WTC11 (cell line): ENCODE measurements at regions not wholly inside any gene's neighbourhood (a gene's known extent, or its start where the extent isn't known, plus 50 kb on each side); places are given as distances from the start of the nearest gene placed in this dataset.

Experiments
- ATAC-seq: fragments of 200-7000 bp; cut with Tn5 transposase; 2 replicates; pipeline ENCODE4 v1.10.0; 2021; ENCODE audit warnings: mild to moderate bottlenecking, moderate library complexity
- CTCF ChIA-PET: fragments of 300-600 bp; sonication (Branson Sonifier 250); formaldehyde crosslinking; loops from one replicate; lab custom pipeline; 2021; ENCODE audit warnings: antibody characterized with exemption; lab: Charles Lee
- POLR2A ChIA-PET: fragments of 350-600 bp; sonication (Branson Sonifier 250); formaldehyde crosslinking; loops from one replicate; lab custom pipeline; 2021; ENCODE audit warnings: antibody characterized with exemption; lab: Charles Lee
- DNase-seq: peaks from one replicate; pipeline ENCODE4 v3.0.0; 2021; ENCODE audit warnings: low spot score
- H3K27ac Mint-ChIP-seq: 2 replicates; pipeline ENCODE4 v1.8.0; 2021; ENCODE audit warnings: mixed read lengths
- H3K27me3 Mint-ChIP-seq: 2 replicates; pipeline ENCODE4 v1.8.0; 2021; ENCODE audit warnings: low read depth, mild to moderate bottlenecking, moderate library complexity, mixed read lengths
- H3K36me3 Mint-ChIP-seq: 2 replicates; pipeline ENCODE4 v1.8.0; 2021; ENCODE audit warnings: mixed read lengths
- H3K4me1 Mint-ChIP-seq: 2 replicates; pipeline ENCODE4 v1.8.0; 2022; ENCODE audit warnings: mixed read lengths
- H3K4me3 Mint-ChIP-seq: 2 replicates; pipeline ENCODE4 v1.8.0; 2021; ENCODE audit warnings: mild to moderate bottlenecking, moderate library complexity, mixed read lengths
- H3K9me3 Mint-ChIP-seq: 2 replicates; pipeline ENCODE4 v1.8.0; 2021; ENCODE audit warnings: mixed read lengths
- ARID4B ChIP-seq: sonication (generic); formaldehyde crosslinking; IDR thresholded peaks from 2 replicates; pipeline ENCODE4 v1.8.0; 2023; ENCODE audit warnings: missing genetic modification reagents, mild to moderate bottlenecking, borderline replicate concordance
- ATF1 ChIP-seq: sonication (generic); formaldehyde crosslinking; IDR thresholded peaks from 2 replicates; pipeline ENCODE4 v1.8.1; 2023; ENCODE audit warnings: mild to moderate bottlenecking, moderate library complexity, missing genetic modification reagents
- ATF2 ChIP-seq: sonication (generic); formaldehyde crosslinking; IDR thresholded peaks from 2 replicates; pipeline ENCODE4 v1.8.1; 2022; ENCODE audit warnings: low read depth, missing genetic modification reagents, borderline replicate concordance
- ATF6 ChIP-seq: sonication (generic); formaldehyde crosslinking; IDR thresholded peaks from 2 replicates; pipeline ENCODE4 v1.8.1; 2023; ENCODE audit warnings: mild to moderate bottlenecking, missing genetic modification reagents
- CBFB ChIP-seq: sonication (generic); formaldehyde crosslinking; IDR thresholded peaks from 2 replicates; pipeline ENCODE4 v1.8.1; 2022; ENCODE audit warnings: mild to moderate bottlenecking, low read depth, missing genetic modification reagents
- CDX4 ChIP-seq: fragments of 250-450 bp; sonication (Bioruptor Pico); IDR thresholded peaks from 2 replicates; pipeline ENCODE4 v1.9.0; 2021; ENCODE audit warnings: moderate library complexity, mild to moderate bottlenecking, inconsistent platforms, borderline replicate concordance
- GABPB1 ChIP-seq: sonication (generic); formaldehyde crosslinking; IDR thresholded peaks from 2 replicates; pipeline ENCODE4 v1.8.1; 2023; ENCODE audit warnings: mild to moderate bottlenecking, missing genetic modification reagents
- HMGA2 ChIP-seq: fragments of 250-450 bp; sonication (Bioruptor Pico); IDR thresholded peaks from 2 replicates; pipeline ENCODE4 v1.4.0; 2021; ENCODE audit warnings: mild to moderate bottlenecking, moderate library complexity
- MLX ChIP-seq: sonication (generic); formaldehyde crosslinking; IDR thresholded peaks from 2 replicates; pipeline ENCODE4 v1.8.1; 2023; ENCODE audit warnings: mild to moderate bottlenecking, missing genetic modification reagents, moderate library complexity
- MXD4 ChIP-seq: fragments of 250-450 bp; sonication (Bioruptor Pico); IDR thresholded peaks from 2 replicates; pipeline ENCODE4 v1.8.0; 2021; ENCODE audit warnings: mild to moderate bottlenecking, moderate library complexity, borderline replicate concordance
- NFATC4 ChIP-seq: fragments of 250-450 bp; sonication (Bioruptor Pico); IDR thresholded peaks from 2 replicates; pipeline ENCODE4 v1.9.0; 2021; ENCODE audit warnings: mild to moderate bottlenecking
- SOX15 ChIP-seq: fragments of 250-450 bp; sonication (Bioruptor Pico); IDR thresholded peaks from 2 replicates; pipeline ENCODE4 v1.9.0; 2021; ENCODE audit warnings: mild to moderate bottlenecking
- SP1 ChIP-seq: sonication (generic); formaldehyde crosslinking; conservative IDR thresholded peaks from 2 replicates; pipeline ENCODE4 v1.8.1; 2022; ENCODE audit warnings: missing genetic modification reagents
- USF1 ChIP-seq: sonication (generic); formaldehyde crosslinking; IDR thresholded peaks from 2 replicates; pipeline ENCODE4 v1.8.0; 2022; ENCODE audit warnings: mild to moderate bottlenecking, missing genetic modification reagents
- ZNF138 ChIP-seq: sonication (generic); formaldehyde crosslinking; conservative IDR thresholded peaks from 2 replicates; pipeline ENCODE4 v1.8.1; 2022; ENCODE audit warnings: mild to moderate bottlenecking, moderate library complexity, missing genetic modification reagents
- ZNF219 ChIP-seq: sonication (generic); formaldehyde crosslinking; IDR thresholded peaks from 2 replicates; pipeline ENCODE4 v1.8.0; 2023; ENCODE audit warnings: missing genetic modification reagents, mild to moderate bottlenecking, borderline replicate concordance
- ZNF396 ChIP-seq: fragments of 250-450 bp; sonication (Bioruptor Pico); IDR thresholded peaks from 2 replicates; pipeline ENCODE4 v1.8.0; 2021; ENCODE audit warnings: mild to moderate bottlenecking, moderate library complexity, borderline replicate concordance
- ZNF532 ChIP-seq: fragments of 250-450 bp; sonication (Bioruptor Pico); IDR thresholded peaks from 2 replicates; pipeline ENCODE4 v1.9.0; 2021; ENCODE audit warnings: mild to moderate bottlenecking, borderline replicate concordance
- ZNF671 ChIP-seq: fragments of 250-450 bp; sonication (Bioruptor Pico); IDR thresholded peaks from 2 replicates; pipeline ENCODE4 v1.8.0; 2021; ENCODE audit warnings: mild to moderate bottlenecking

- no peak for TF ChIP-seq ATF6 (CRISPR knock-in tag)
Observed at GRCh38 chr6:169393753-169394152, 140.1 kb upstream of the THBS2 start (continued).

GRCh38 chr6:169391473-169392071 is 137.9 kb upstream of the THBS2 start:
- no peak for DNase-seq
- CTCF ChIA-PET: no interaction called here

More at GRCh38 chr6:169391473-169392071, 137.9 kb upstream of the THBS2 start:
- Mint-ChIP-seq H3K36me3 (peaks cover 50% of the 10 kb centered on the region), H3K27me3 (peaks cover 2% of the 10 kb centered on the region), H3K9me3 (peaks cover 53% of the 10 kb centered on the region), H3K27ac (no peak overlapping the region), H3K4me1 (no peaks in the 10 kb centered on the region), H3K4me3 (no peak overlapping the region)
- no peak for ATAC-seq
- TF ChIP-seq SOX15 (CRISPR knock-in tag) (no peak), USF1 (no peak), ATF1 (CRISPR knock-in tag) (no peak), ZNF138 (CRISPR knock-in tag) (no peak), ZNF532 (CRISPR knock-in tag) (no peak), ZNF396 (CRISPR knock-in tag) (no peak), CDX4 (no peak), ARID4B (CRISPR knock-in tag) (no peak), ZNF219 (no peak), HMGA2 (CRISPR knock-in tag) (no peak), ZNF671 (CRISPR knock-in tag) (no peak), MXD4 (CRISPR knock-in tag) (no peak), CBFB (CRISPR knock-in tag) (no peak), GABPB1 (CRISPR knock-in tag) (no peak), ATF2 (CRISPR knock-in tag) (no peak), NFATC4 (CRISPR knock-in tag) (no peak), MLX (CRISPR knock-in tag) (no peak), SP1 (CRISPR knock-in tag) (no peak)
- POLR2A ChIA-PET: no interaction called here
